ENCODE measurements at regions not wholly inside any gene's neighbourhood (a gene's known extent, or its start where the extent isn't known, plus 50 kb on each side); places are given as distances from the start of the nearest gene placed in this dataset.
"Not testable (repeated sequence)": the region's sequence is repeated elsewhere in the genome, so short reads cannot be mapped to it uniquely, and the experiment has no call there.

GRCh38 chr3:59366218-59366617, 316.4 kb upstream of the CFAP20DC start:
- Mint-ChIP-seq H3K4me1 (ENCODE audit: low read depth) (peaks cover 23% of the 10 kb centered on the region), H3K27me3 (ENCODE audit: low read depth) (no peaks in the 10 kb centered on the region), H3K36me3 (ENCODE audit: low read depth) (peaks cover 1% of the 10 kb centered on the region), H3K27ac (ENCODE audit: unreplicated experiment) (no peak overlapping the region), H3K4me3 (ENCODE audit: unreplicated experiment) (no peak overlapping the region), H3K9me3 (ENCODE audit: low read depth) (peaks cover 14% of the 10 kb centered on the region)
- DNase-seq (ENCODE audit: low spot score) = no peak
- no peak for TF ChIP-seq CTCF (IDR thresholded peaks at IDR 0.05)

- Mint-ChIP-seq H3K9me3 (ENCODE audit: low read depth) (peaks cover 23% of the 10 kb centered on the region), H3K27ac (ENCODE audit: unreplicated experiment) (no peak overlapping the region), H3K4me1 (ENCODE audit: low read depth) (peaks cover 23% of the 10 kb centered on the region), H3K36me3 (ENCODE audit: low read depth) (peaks cover 4% of the 10 kb centered on the region), H3K27me3 (ENCODE audit: low read depth) (no peaks in the 10 kb centered on the region), H3K4me3 (ENCODE audit: unreplicated experiment) (no peak overlapping the region)
- no peak for DNase-seq (ENCODE audit: low spot score)
- no peak for TF ChIP-seq CTCF (IDR thresholded peaks at IDR 0.05)
Observed at GRCh38 chr3:59364496-59364895, 314.7 kb upstream of the CFAP20DC start.

DNA sequence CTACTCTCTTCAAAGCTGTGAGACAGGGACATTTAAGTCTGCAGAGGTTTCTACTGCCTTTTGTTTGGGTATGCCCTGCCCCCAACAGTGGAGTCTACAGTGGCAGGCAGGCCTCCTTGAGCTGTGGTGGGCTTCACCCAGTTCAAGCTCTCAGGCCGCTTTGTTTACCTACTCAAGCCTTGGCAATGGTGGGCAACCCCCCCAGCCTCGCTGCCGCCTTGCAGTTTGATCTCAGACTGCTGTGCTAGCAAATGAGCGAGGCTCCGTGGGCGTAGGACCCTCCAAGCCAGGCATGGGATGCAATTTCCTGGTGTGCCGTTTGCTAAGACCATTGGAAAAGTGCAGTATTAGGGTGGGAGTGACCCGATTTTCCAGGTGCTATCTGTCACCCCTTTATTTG, 310.5 kb upstream of the CFAP20DC start:
- peaks cover 31% of the 10 kb centered on the region for H3K9me3 Mint-ChIP-seq (ENCODE audit: low read depth)
- H3K27me3 Mint-ChIP-seq (ENCODE audit: low read depth); H3K4me3 Mint-ChIP-seq (ENCODE audit: unreplicated experiment); H3K4me1 Mint-ChIP-seq (ENCODE audit: low read depth); H3K27ac Mint-ChIP-seq (ENCODE audit: unreplicated experiment); DNase-seq (ENCODE audit: low spot score); H3K36me3 Mint-ChIP-seq (ENCODE audit: low read depth): not testable (repeated sequence)

GRCh38 chr3:59341459-59341858, 291.6 kb upstream of the CFAP20DC start:
- no peak for DNase-seq (ENCODE audit: low spot score)
- Mint-ChIP-seq H3K36me3 (ENCODE audit: low read depth) (no peaks in the 10 kb centered on the region), H3K27ac (ENCODE audit: unreplicated experiment) (no peak overlapping the region), H3K27me3 (ENCODE audit: low read depth) (no peaks in the 10 kb centered on the region), H3K4me3 (ENCODE audit: unreplicated experiment) (no peak overlapping the region), H3K4me1 (ENCODE audit: low read depth) (no peaks in the 10 kb centered on the region), H3K9me3 (ENCODE audit: low read depth) (no peaks in the 10 kb centered on the region)
- TF ChIP-seq CTCF (IDR thresholded peaks at IDR 0.05) = no peak

GRCh38 chr3:59339818-59340217, 290.0 kb upstream of the CFAP20DC start:
- Mint-ChIP-seq H3K4me1 (ENCODE audit: low read depth) (no peaks in the 10 kb centered on the region), H3K4me3 (ENCODE audit: unreplicated experiment) (no peak overlapping the region), H3K27ac (ENCODE audit: unreplicated experiment) (no peak overlapping the region), H3K9me3 (ENCODE audit: low read depth) (no peaks in the 10 kb centered on the region), H3K36me3 (ENCODE audit: low read depth) (no peaks in the 10 kb centered on the region), H3K27me3 (ENCODE audit: low read depth) (no peaks in the 10 kb centered on the region)
- TF ChIP-seq CTCF (IDR thresholded peaks at IDR 0.05) = no peak
- DNase-seq (ENCODE audit: low spot score) = no peak

- no peaks in the 10 kb centered on the region for H3K4me1 Mint-ChIP-seq (ENCODE audit: low read depth)
- H3K27me3 Mint-ChIP-seq (ENCODE audit: low read depth) = no peaks in the 10 kb centered on the region
- H3K4me3 Mint-ChIP-seq (ENCODE audit: unreplicated experiment) = no peak overlapping the region
- H3K36me3 Mint-ChIP-seq (ENCODE audit: low read depth) = no peaks in the 10 kb centered on the region
- no peak for DNase-seq (ENCODE audit: low spot score)
- no peaks in the 10 kb centered on the region for H3K9me3 Mint-ChIP-seq (ENCODE audit: low read depth)
- TF ChIP-seq CTCF (IDR thresholded peaks at IDR 0.05) = no peak
- no peak overlapping the region for H3K27ac Mint-ChIP-seq (ENCODE audit: unreplicated experiment)
Observed at GRCh38 chr3:59338934-59339333, 289.1 kb upstream of the CFAP20DC start.
